Stimulated activated CD4-positive, alpha-beta T cell treated with anti-CD3 and anti-CD28 coated beads, TNF-alpha, amount 100 ng/mL, for 24 hours (primary cell): ENCODE measurements at regions not wholly inside any gene's neighbourhood (a gene's known extent, or its start where the extent isn't known, plus 50 kb on each side); places are given as distances from the start of the nearest gene placed in this dataset.
"Not testable (repeated sequence)": the region's sequence is repeated elsewhere in the genome, so short reads cannot be mapped to it uniquely, and the experiment has no call there.

Experiments used
- DNase-seq, 3 experiments: peaks; one replicate each; pipeline ENCODE4 v3.0.0-alpha.2; 2020; ENCODE audit warnings: low read depth in 3 of 3

GRCh38 chr5:175347027-175347426 is 97.0 kb downstream of the DRD1 start:
- DNase-seq: no peak

GRCh38 chr5:175344331-175345195 is 99.4 kb downstream of the DRD1 start:
- no peak for DNase-seq

GRCh38 chr5:175343308-175343707 is 100.7 kb downstream of the DRD1 start:
- no peak for DNase-seq

DNA sequence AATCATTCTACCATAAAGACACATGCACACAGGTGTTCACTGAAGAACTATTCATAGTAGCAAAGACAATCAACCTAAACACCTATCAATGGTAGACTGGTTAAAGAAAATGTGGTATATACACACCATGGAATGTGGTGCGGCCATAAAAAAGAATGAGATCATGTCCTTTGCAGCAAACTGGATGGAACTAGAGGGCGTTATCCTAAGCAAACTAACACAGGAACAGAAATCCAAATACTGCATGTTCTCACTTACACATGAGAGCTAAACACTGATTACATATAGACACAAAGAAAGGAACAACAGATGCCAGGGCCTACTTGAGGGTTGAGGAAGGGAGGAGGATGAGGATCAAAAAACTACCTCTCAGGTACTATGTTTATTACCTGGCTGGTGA is 103.8 kb downstream of the DRD1 start:
- no peak for DNase-seq

- DNase-seq: no peak
Measured at GRCh38 chr5:175337680-175338079, 106.3 kb downstream of the DRD1 start.

DNA sequence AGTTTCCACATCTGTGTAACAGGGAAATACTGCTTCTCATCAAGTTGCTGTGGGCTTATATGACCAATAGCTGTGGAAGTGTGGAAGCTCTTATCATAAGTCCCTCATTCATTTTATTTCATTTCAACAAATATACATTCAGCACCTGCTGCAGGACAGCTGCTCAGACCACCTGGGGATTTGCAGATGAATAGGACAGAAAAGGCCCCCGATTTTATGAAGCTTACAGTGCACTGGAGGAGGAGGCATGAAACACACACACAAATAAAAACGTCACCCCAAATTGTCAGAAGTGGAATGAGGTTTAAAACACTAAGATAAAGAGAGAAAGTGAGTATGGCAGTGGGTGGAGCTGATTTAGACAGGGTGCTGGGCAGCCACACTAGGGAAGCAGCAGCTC is 107.2 kb downstream of the DRD1 start:
- no peak for DNase-seq

DNA sequence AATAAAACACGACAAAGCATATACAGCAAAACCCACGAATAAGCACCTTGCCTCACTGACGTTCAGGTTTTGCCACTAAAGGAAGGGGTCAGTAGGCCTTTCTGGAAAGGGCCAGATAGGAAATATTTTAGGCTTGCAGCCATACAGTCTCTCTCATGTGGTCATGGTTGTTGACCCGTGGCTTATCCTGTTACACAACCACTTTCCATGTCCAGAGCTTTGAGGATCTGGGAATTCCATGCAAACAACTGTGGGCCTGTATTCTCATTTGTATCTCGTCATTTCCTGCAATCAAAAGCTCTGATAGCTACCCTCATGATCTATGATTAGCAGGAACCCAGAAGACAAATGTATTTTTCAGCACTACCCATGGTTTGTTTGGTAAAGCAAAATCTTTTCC is 108.3 kb downstream of the DRD1 start:
- DNase-seq: no peak

GRCh38 chr5:175331173-175332036 is 112.6 kb downstream of the DRD1 start:
- DNase-seq: not testable (repeated sequence)

GRCh38 chr5:175329976-175330375 is 114.0 kb downstream of the DRD1 start:
- DNase-seq: no peak

DNA sequence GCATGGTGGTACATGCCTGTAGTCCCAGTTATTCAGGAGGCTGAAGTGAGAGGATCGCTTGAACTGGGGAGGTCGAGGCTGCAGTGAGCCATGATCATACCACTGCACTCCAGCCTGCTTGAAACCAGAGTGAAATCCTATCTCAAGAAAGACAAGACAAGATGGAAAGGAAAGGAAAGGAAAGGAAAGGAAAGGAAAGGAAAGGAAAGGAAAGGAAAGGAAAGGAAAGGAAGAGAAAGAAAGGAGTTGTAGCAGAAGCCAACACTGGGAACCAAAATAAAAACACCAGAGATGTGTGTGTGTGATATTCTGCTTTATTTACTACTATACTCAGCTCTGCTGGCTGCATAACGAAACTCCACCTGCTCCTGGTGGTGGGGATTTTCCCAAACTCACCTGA is 115.3 kb downstream of the DRD1 start:
- DNase-seq: no peak

DNA sequence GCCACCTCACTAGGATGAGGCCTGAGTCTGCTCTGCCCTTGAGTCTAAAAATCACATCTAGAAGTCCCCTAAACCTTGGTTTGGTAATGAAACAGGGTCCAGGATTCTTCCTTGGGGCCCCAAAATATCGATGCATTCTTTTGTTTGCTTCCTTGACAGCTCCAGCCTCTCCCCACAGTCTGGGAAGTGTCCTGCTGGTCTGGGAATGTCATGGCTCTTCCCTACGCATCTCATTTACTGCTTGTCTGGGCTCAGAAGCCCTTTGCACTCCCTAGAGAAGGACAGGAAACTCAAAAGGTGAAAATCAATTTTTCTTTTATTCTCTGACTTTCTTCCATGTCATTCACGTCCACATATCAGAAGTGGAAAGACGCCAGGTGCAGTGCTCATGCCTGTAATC is 115.8 kb downstream of the DRD1 start:
- DNase-seq: no peak

DNA sequence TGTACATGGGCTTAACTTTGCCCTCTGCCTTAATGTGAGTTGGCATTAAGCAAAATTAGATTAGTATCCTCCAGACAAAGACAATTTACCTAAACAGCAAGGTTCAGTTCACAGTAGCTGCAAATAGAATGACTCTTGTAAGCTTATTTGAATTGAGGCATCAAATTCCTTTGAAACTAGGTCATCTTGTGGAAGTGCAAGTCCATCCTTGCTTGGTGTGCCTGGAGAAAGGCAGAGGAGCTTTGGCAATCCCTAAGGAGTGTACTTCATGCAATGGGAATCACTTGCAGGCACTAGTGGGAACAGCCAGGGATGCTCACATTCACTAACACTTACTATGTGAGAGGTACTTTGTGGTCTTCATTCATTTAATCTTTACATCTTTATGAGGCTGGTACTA is 118.3 kb downstream of the DRD1 start:
- no peak for DNase-seq

DNA sequence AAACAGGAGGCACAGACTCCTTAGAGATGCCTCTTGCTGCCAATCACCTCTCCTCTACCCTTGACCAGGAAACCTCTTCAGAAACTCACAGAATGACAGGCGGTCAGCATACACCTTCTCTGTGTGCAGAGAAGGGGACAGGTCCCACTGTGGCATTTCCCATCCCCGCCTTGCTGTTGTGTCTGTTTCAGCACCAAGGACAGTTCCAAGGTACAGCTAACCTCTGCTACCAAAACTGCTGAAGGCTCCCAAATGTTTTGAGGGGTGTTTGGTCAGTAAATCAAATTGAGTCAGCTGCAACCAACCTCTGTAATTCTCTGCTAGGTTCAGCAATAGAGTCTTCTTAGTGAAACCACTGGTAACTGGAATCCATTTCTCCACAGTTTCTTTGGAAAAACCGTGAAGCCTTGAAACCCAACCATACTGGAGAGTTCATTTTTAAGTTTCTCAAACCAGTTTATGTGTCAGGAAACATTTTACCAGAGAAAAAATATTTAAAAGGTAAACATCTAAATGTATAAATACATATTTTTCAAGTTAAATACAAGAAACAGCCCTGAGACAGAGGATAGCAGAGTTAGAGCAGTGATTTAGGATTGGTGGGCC is 122.0 kb downstream of the DRD1 start:
- DNase-seq: no peak

- no peak for DNase-seq
Measured at GRCh38 chr5:175319199-175319598, 124.8 kb downstream of the DRD1 start.

GRCh38 chr5:175317872-175318271 is 126.1 kb downstream of the DRD1 start:
- DNase-seq: no peak

DNA sequence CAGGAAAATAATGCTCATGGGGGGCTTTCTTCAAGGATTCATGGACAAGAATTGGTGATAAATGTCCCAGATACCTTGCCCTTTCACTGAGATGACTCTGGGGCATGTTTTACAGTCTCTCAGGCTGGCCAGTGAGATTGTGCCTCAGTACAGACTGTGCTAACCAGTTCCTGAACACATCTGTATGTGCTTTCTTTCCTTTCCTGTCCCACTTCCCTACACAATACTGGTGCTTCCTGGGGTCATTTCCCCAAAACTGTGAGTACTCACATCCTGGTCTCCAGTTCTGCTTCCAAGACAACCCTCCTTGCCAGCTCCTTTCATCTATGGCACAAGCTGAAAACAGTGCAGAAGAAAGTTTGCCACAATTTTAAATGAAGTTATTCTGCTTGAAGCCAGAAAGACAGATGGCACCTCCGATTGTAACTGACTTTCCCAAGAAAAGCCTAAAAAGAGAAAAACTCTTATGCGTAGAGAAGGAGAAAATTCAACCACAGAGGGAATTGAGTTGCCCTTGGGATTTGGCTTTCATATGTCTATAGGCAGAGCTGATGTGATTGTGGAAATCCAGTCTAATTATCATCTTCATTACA is 134.7 kb downstream of the DRD1 start:
- no peak for DNase-seq

- DNase-seq: no peak
Measured at GRCh38 chr5:175308701-175309100, 135.3 kb downstream of the DRD1 start.

DNA sequence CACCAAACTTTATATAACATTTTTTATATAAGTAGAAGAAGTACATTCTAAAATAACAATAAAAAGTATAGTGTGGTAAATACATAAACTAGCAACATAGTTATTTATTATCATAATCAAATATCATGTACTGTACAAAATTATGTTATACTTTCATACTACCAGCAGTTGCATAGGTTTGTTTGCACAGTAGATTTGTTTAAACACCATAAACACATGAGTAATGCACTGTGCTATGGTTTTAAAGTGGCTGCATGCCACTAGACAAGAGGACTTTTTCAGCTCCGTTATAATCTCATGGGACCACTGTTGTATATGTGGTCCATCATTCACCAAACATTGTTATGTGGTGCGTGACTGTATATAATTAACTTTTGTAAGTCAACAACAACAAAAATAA is 137.6 kb downstream of the DRD1 start:
- no peak for DNase-seq

GRCh38 chr5:175305251-175305650 is 138.7 kb downstream of the DRD1 start:
- no peak for DNase-seq

DNA sequence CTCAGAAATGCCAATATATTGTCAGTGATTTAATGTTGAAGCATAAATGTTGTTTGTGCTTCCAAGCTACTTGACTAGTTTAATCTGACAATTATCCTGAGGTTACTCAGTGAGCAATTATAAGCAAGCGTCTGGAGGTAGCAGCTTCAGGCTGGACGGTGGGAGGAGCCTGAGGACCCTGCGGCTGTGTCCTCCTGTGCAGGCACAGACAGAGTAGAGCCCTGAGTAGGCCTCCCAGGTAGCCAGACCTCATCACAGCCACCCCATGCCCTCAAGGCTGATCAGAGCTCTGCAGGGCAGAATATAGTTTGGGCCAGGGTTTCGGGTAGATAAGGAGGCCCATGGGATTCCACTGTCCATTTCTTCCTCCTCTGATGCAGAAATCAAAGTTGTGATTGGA is 153.6 kb downstream of the DRD1 start:
- DNase-seq: no peak

GRCh38 chr5:175288048-175288621 is 155.8 kb downstream of the DRD1 start:
- no peak for DNase-seq

DNA sequence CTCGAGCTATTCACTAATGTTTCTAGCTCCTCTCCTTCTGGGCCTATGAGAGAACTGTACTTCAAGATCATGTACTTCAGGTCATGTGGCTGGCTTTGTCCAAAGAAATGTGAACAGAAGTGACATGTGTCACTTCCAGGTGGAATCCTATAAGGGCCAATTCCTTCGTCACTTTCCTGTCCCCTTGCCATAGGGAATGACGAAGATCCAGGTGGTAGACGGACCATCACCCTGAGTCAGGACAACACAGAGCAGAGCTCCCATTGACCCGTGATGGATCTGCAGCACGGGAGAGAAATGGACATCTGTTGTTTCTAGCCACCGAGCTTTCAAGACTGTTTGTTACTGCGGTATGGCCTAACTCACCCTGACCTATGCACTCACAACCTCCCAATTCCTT is 157.0 kb downstream of the DRD1 start:
- no peak for DNase-seq
